BLaER1 treated with 17β-estradiol and CSF1 and Interleukin-3, amounts not matched to agents 10 nM and 100 nM (cell line): ENCODE measurements at regions not wholly inside any gene's neighbourhood (a gene's known extent, or its start where the extent isn't known, plus 50 kb on each side); places are given as distances from the start of the nearest gene placed in this dataset.

Experiments
- H3K27ac ChIP-seq, 11 experiments: shearing (Covaris generic); formaldehyde crosslinking; 2 replicates each; pipeline ENCODE4 v1.8.1; 2022
- H3K27me3 ChIP-seq, 11 experiments: shearing (Covaris generic); formaldehyde crosslinking; 2 replicates each; pipeline ENCODE4 v1.8.1; 2022
- H3K36me3 ChIP-seq, 11 experiments: shearing (Covaris generic); formaldehyde crosslinking; 2 replicates each; pipeline ENCODE4 v1.8.1; 2022
- H3K4me1 ChIP-seq, 10 experiments: shearing (Covaris generic); formaldehyde crosslinking; 2 replicates each; pipeline ENCODE4 v1.8.1; 2022
- H3K4me2 ChIP-seq, 11 experiments: shearing (Covaris generic); formaldehyde crosslinking; 2 replicates each; pipeline ENCODE4 v1.8.1; 2022
- H3K4me3 ChIP-seq, 10 experiments: shearing (Covaris generic); formaldehyde crosslinking; 2 replicates each; pipeline ENCODE4 v1.8.1; 2022
- H3K9ac ChIP-seq, 11 experiments: shearing (Covaris generic); formaldehyde crosslinking; 2 replicates each; pipeline ENCODE4 v1.8.1; 2022
- H3K9me3 ChIP-seq, 11 experiments: shearing (Covaris generic); formaldehyde crosslinking; replicated peaks in 1 of 11; 2 replicates each; pipeline ENCODE4 v1.8.1; 2022
- H4K20me1 ChIP-seq, 11 experiments: shearing (Covaris generic); formaldehyde crosslinking; 2 replicates each; pipeline ENCODE4 v1.8.1; 2022
- Cebpa-rat ChIP-seq, 11 experiments: shearing (Covaris generic); IDR thresholded peaks; 2 replicates each; pipeline ENCODE4 v1.8.1; 2022

DNA sequence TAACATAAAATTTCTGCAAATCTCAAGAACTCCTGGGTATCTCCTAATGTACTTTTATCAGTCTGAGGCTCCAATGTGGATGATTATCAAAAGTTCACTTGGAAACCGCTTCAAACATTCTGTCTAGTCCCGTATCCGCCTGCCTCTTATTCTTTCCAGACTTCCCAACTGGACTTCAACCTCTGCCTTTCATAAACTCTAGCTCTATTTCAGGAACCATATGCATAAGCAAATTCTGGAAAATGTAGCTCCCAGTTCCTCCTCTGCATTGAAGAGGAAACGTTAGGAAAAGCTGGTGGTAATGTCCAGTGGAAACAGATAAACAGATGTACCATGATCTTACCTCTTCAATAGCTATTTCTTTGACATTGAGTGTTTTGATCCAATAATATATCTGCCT is 285.0 kb downstream of the KCNJ2 start:
- Histone ChIP-seq H3K4me1 (no peaks in the 10 kb centered on the region), H3K4me3 (no peak overlapping the region), H3K27me3 (no peaks in the 10 kb centered on the region), H3K27ac (no peak overlapping the region), H4K20me1 (no peaks in the 10 kb centered on the region), H3K4me2 (no peak overlapping the region), H3K9me3 (peaks cover 0 to 15% (median 7%) of the 10 kb centered on the region in 11 experiments; a peak in 9 of 22 replicates), H3K36me3 (no peaks in the 10 kb centered on the region), H3K9ac (no peak overlapping the region)
- no peak for TF ChIP-seq Cebpa-rat (IDR thresholded peaks at IDR 0.05)

- no peaks in the 10 kb centered on the region for H4K20me1 ChIP-seq
- H3K4me2 ChIP-seq = no peak overlapping the region
- no peaks in the 10 kb centered on the region for H3K36me3 ChIP-seq
- no peaks in the 10 kb centered on the region for H3K4me1 ChIP-seq
- H3K27ac ChIP-seq = no peak overlapping the region
- no peak overlapping the region for H3K4me3 ChIP-seq
- TF ChIP-seq Cebpa-rat (IDR thresholded peaks at IDR 0.05) = no peak
- H3K9ac ChIP-seq = no peak overlapping the region
- H3K9me3 ChIP-seq = peaks cover 0 to 15% (median 7%) of the 10 kb centered on the region in 11 experiments; a peak in 9 of 22 replicates
- H3K27me3 ChIP-seq = no peaks in the 10 kb centered on the region
Measured at GRCh38 chr17:70454908-70455307, 285.6 kb downstream of the KCNJ2 start.

DNA sequence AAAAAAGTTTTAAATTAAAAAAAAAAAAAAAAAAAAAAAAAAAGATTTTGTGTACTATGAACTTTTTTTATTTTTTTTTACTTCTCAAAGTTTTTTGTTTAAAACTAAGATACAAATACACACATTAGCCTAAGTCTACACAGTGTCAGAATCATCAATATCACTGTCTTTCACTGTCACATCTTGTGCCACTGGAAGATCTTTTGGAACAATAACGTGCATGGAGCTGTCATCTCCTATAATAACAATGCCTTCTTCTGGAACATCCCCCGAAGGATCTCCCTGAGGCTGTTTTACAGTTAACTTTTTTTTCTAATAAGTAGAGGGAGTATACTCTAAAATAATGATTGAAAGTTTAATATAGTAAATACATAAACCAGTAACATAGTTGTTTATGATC is 295.7 kb downstream of the KCNJ2 start:
- Histone ChIP-seq H3K27me3 (no peaks in the 10 kb centered on the region), H3K36me3 (no peaks in the 10 kb centered on the region), H3K4me3 (no peak overlapping the region), H3K27ac (no peak overlapping the region), H3K9me3 (no peaks in the 10 kb centered on the region), H4K20me1 (no peaks in the 10 kb centered on the region), H3K4me2 (no peak overlapping the region), H3K4me1 (no peaks in the 10 kb centered on the region), H3K9ac (no peak overlapping the region)
- TF ChIP-seq Cebpa-rat (IDR thresholded peaks at IDR 0.05) = no peak

DNA sequence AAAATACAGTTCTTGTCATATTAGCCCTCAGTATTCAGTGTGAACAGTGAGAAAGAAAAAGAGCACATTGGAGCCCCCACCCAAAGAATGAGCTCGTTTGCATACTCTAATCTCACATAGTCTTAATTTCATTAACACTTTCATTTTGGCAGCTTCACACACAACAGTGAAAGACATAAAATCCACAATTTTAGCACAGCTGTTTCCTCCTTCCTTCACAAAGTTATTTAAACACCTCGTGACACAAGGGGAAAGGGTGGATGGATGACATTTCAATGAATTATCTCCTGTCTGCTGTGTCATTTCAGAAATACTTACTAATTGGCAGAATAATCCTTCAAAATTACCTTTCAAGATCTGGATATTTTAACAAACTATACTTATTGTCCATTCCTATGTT is 299.3 kb downstream of the KCNJ2 start:
- no peak overlapping the region for H3K4me3 ChIP-seq
- TF ChIP-seq Cebpa-rat (IDR thresholded peaks at IDR 0.05) = no peak
- peaks cover 0 to 11% (median 0%) of the 10 kb centered on the region in 11 experiments; a peak in 2 of 22 replicates for H3K9me3 ChIP-seq
- no peak overlapping the region for H3K27ac ChIP-seq
- no peaks in the 10 kb centered on the region for H3K4me1 ChIP-seq
- H3K36me3 ChIP-seq = no peaks in the 10 kb centered on the region
- H3K9ac ChIP-seq = no peak overlapping the region
- no peaks in the 10 kb centered on the region for H4K20me1 ChIP-seq
- no peaks in the 10 kb centered on the region for H3K27me3 ChIP-seq
- no peak overlapping the region for H3K4me2 ChIP-seq

DNA sequence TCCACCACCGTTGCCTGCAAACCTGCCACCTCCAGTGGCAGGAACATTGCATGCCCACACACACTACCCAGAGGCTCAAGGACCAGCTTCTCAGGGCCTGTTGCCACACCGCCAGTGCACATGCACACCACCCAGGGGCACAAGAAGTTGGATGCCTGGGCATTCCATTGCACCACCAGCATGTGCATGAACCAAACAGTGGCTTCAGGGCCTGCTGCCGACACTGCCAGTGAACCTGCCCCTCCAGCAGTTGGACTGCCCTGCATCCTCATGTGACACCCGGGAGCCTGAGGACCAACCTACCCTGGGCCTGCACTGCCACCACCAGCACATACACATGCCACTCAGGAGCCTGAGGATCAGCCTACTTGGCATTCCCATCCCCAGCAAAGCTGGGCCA is 303.7 kb downstream of the KCNJ2 start:
- no peaks in the 10 kb centered on the region for H4K20me1 ChIP-seq
- no peak overlapping the region for H3K4me2 ChIP-seq
- H3K4me1 ChIP-seq = no peaks in the 10 kb centered on the region
- TF ChIP-seq Cebpa-rat (IDR thresholded peaks at IDR 0.05) = no peak
- no peak overlapping the region for H3K9ac ChIP-seq
- no peak overlapping the region for H3K4me3 ChIP-seq
- H3K27me3 ChIP-seq = no peaks in the 10 kb centered on the region
- H3K9me3 ChIP-seq = peaks cover 0 to 16% (median 7%) of the 10 kb centered on the region in 11 experiments; a peak in 7 of 22 replicates
- H3K36me3 ChIP-seq = no peaks in the 10 kb centered on the region
- no peak overlapping the region for H3K27ac ChIP-seq

DNA sequence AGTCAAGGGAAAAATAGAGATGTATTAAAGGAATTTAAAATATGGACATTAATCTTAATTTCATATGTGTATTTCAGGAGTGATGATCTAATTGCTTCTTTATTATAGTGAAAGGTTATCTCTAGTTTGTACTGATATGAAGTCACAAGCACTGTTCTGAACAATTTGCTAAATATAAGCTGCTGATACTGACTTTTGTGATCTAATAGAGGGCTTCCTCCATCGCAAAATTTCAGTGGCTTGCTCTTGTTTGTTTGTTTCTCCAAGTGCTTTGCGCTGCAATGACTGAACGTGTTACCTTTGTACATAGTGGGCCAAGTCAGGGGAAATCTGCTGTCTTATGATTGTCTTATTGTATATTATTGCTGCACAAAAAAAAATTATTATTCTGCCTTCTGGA is 307.0 kb downstream of the KCNJ2 start:
- H3K9ac ChIP-seq = no peak overlapping the region
- TF ChIP-seq Cebpa-rat (IDR thresholded peaks at IDR 0.05) = no peak
- H3K27me3 ChIP-seq = no peaks in the 10 kb centered on the region
- H4K20me1 ChIP-seq = no peaks in the 10 kb centered on the region
- no peaks in the 10 kb centered on the region for H3K36me3 ChIP-seq
- no peak overlapping the region for H3K4me3 ChIP-seq
- H3K4me1 ChIP-seq = no peaks in the 10 kb centered on the region
- H3K4me2 ChIP-seq = no peak overlapping the region
- H3K27ac ChIP-seq = no peak overlapping the region
- peaks cover 0 to 16% (median 7%) of the 10 kb centered on the region in 11 experiments; a peak in 7 of 22 replicates for H3K9me3 ChIP-seq

DNA sequence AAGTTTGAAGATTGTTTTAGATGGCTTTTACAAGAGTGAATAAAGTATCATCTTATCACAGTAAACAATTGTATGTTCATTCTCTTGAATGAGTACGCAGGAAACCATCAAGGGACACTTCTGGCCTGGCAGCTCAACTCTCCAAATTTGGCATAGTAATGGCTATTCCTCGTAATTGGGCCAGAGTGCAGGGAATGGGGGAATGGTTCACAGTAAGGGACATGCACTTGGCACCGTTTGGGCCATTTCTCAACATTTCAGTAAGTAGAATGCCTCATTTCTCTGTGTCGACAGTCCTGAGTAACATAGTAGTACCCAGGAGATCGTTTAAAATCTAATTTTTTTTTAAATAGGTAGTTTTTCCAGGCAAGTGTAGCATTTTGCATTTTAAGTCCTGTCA is 309.6 kb downstream of the KCNJ2 start:
- Histone ChIP-seq H3K4me3 (no peak overlapping the region), H3K36me3 (no peaks in the 10 kb centered on the region), H3K9me3 (peaks cover 11 to 32% (median 20%) of the 10 kb centered on the region in 11 experiments), H3K4me1 (no peaks in the 10 kb centered on the region), H3K9ac (no peak overlapping the region), H3K27me3 (no peaks in the 10 kb centered on the region), H3K27ac (no peak overlapping the region), H4K20me1 (no peaks in the 10 kb centered on the region), H3K4me2 (no peak overlapping the region)
- TF ChIP-seq Cebpa-rat (IDR thresholded peaks at IDR 0.05) = no peak

- Histone ChIP-seq H3K9me3 (peaks cover 20 to 37% (median 26%) of the 10 kb centered on the region in 11 experiments), H3K27me3 (no peaks in the 10 kb centered on the region), H4K20me1 (no peaks in the 10 kb centered on the region), H3K9ac (no peak overlapping the region), H3K4me3 (no peak overlapping the region), H3K4me1 (no peaks in the 10 kb centered on the region), H3K36me3 (no peaks in the 10 kb centered on the region), H3K4me2 (no peak overlapping the region), H3K27ac (no peak overlapping the region)
- TF ChIP-seq Cebpa-rat (IDR thresholded peaks at IDR 0.05) = no peak
Measured at GRCh38 chr17:70479779-70480178, 310.4 kb downstream of the KCNJ2 start.

DNA sequence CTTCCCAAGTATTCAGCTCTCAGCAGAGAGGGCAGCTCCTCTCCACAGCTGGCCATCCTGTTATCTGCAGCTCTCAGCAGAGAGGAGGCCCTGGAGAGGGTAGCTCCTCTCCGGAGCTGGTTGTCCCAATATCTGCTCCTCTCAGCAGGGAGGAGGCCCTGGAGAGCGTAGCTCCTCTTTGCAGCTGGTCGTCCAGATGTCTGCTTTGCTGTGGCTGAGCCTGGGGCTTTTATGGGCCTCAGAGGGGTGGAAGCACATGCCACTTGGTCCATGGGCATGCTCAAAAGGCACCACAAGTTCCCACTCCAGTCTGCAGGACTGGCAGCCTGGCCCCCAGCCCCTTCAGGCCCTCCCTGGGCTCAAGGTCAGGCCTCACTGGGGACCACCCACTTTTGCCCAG is 314.3 kb downstream of the KCNJ2 start:
- no peaks in the 10 kb centered on the region for H3K4me1 ChIP-seq
- no peak for TF ChIP-seq Cebpa-rat (IDR thresholded peaks at IDR 0.05)
- no peaks in the 10 kb centered on the region for H3K27me3 ChIP-seq
- peaks cover 20 to 31% (median 25%) of the 10 kb centered on the region in 11 experiments for H3K9me3 ChIP-seq
- no peak overlapping the region for H3K27ac ChIP-seq
- H3K36me3 ChIP-seq = no peaks in the 10 kb centered on the region
- H3K9ac ChIP-seq = no peak overlapping the region
- H3K4me3 ChIP-seq = no peak overlapping the region
- no peak overlapping the region for H3K4me2 ChIP-seq
- no peaks in the 10 kb centered on the region for H4K20me1 ChIP-seq

DNA sequence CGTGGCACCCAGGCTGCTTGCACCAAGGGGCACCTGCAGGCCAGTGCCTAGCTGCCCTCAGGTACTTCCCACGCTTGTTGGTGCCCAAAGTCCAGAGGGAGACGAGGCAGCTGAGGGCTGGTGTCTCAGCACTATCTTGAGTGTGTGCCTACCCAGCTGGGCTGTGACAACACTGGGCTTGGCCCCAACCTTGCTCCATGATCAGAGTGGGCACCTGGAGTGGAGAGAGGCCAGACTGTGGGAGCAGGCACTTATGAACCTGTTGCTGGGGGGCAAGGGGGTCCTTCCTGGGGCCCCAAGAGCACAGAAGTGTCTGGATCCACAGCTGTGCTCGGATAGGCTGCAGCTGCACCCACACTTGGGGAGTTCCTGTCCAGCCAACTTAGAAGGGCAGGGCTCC is 314.7 kb downstream of the KCNJ2 start:
- H3K4me2 ChIP-seq = no peak overlapping the region
- no peaks in the 10 kb centered on the region for H3K36me3 ChIP-seq
- no peak for TF ChIP-seq Cebpa-rat (IDR thresholded peaks at IDR 0.05)
- H3K4me1 ChIP-seq = no peaks in the 10 kb centered on the region
- H3K4me3 ChIP-seq = 0 out of 20 replicates have a peak overlapping the region, but pooled peaks of 1 of the 10 experiments have one; percentile 15
- H4K20me1 ChIP-seq = no peaks in the 10 kb centered on the region
- no peaks in the 10 kb centered on the region for H3K27me3 ChIP-seq
- no peak overlapping the region for H3K27ac ChIP-seq
- peaks cover 20 to 31% (median 25%) of the 10 kb centered on the region in 11 experiments for H3K9me3 ChIP-seq
- no peak overlapping the region for H3K9ac ChIP-seq
